H9 (cell line): ENCODE measurements at regions not wholly inside any gene's neighbourhood (a gene's known extent, or its start where the extent isn't known, plus 50 kb on each side); places are given as distances from the start of the nearest gene placed in this dataset.

Experiments
- DNase-seq: peaks from one replicate; pipeline ENCODE4 v3.0.0-alpha.2; 2017
- H2AFZ ChIP-seq: one replicate; pipeline ENCODE4 v1.6.1; 2013; ENCODE audit warnings: mild to moderate bottlenecking, low read length, control low read depth, moderate library complexity
- H2AK5ac ChIP-seq: 2 replicates; pipeline ENCODE4 v1.6.1; 2013; ENCODE audit warnings: low read length, control low read depth, mixed read lengths; ENCODE audit not compliant: insufficient read length
- H2BK120ac ChIP-seq: one replicate; pipeline ENCODE4 v1.6.1; 2013; ENCODE audit warnings: low read depth, mild to moderate bottlenecking, low read length, control low read depth, inconsistent platforms; ENCODE audit not compliant: poor library complexity, severe bottlenecking
- H2BK12ac ChIP-seq: 2 replicates; pipeline ENCODE4 v1.6.1; 2013; ENCODE audit warnings: low read length, control low read depth, mixed read lengths, low read depth; ENCODE audit not compliant: insufficient read length
- H2BK15ac ChIP-seq: 2 replicates; pipeline ENCODE4 v1.6.1; 2013; ENCODE audit warnings: low read depth, low read length, control low read depth
- H2BK20ac ChIP-seq: one replicate; pipeline ENCODE4 v1.6.1; 2013; ENCODE audit warnings: low read depth, mild to moderate bottlenecking, low read length, control low read depth, inconsistent platforms; ENCODE audit not compliant: poor library complexity, severe bottlenecking
- H2BK5ac ChIP-seq: 2 replicates; pipeline ENCODE4 v1.6.1; 2013; ENCODE audit warnings: low read length, control low read depth, mixed read lengths; ENCODE audit not compliant: insufficient read length
- H3K14ac ChIP-seq: 2 replicates; pipeline ENCODE4 v1.6.1; 2013; ENCODE audit warnings: low read length, control low read depth; ENCODE audit not compliant: insufficient read depth
- H3K18ac ChIP-seq: 2 replicates; pipeline ENCODE4 v1.6.1; 2013; ENCODE audit warnings: low read depth, mild to moderate bottlenecking, mixed read lengths, low read length, control low read depth; ENCODE audit not compliant: insufficient read length
- H3K23ac ChIP-seq: 2 replicates; pipeline ENCODE4 v1.6.1; 2013; ENCODE audit warnings: low read length, control low read depth, mixed read lengths, low read depth; ENCODE audit not compliant: insufficient read length
- H3K23me2 ChIP-seq: 2 replicates; pipeline ENCODE4 v1.6.1; 2013; ENCODE audit warnings: low read depth, mild to moderate bottlenecking, mixed read lengths, low read length, control low read depth; ENCODE audit not compliant: insufficient read length, poor library complexity, severe bottlenecking
- H3K27ac ChIP-seq: 2 replicates; pipeline ENCODE4 v1.5.1; 2013; ENCODE audit warnings: low read length, control low read depth, mixed read lengths, low read depth; ENCODE audit not compliant: insufficient read length
- H3K27me3 ChIP-seq: 2 replicates; pipeline ENCODE4 v1.6.1; 2013; ENCODE audit warnings: low read length, control low read depth, inconsistent platforms; ENCODE audit not compliant: insufficient read depth
- H3K4ac ChIP-seq: 2 replicates; pipeline ENCODE4 v1.6.1; 2013; ENCODE audit warnings: low read depth, mild to moderate bottlenecking, control low read depth, inconsistent platforms, low read length, moderate library complexity
- H3K4me1 ChIP-seq: 2 replicates; pipeline ENCODE4 v1.6.1; 2013; ENCODE audit warnings: low read length, control low read depth, inconsistent platforms; ENCODE audit not compliant: insufficient read depth
- H3K4me2 ChIP-seq: 2 replicates; pipeline ENCODE4 v1.6.1; 2013; ENCODE audit warnings: low read length, control low read depth, mixed read lengths; ENCODE audit not compliant: insufficient read length, insufficient read depth
- H3K56ac ChIP-seq: 2 replicates; pipeline ENCODE4 v1.6.1; 2013; ENCODE audit warnings: low read depth, mild to moderate bottlenecking, mixed read lengths, low read length, control low read depth; ENCODE audit not compliant: insufficient read length
- H3K79me1 ChIP-seq: 2 replicates; pipeline ENCODE4 v1.6.1; 2013; ENCODE audit warnings: low read depth, mild to moderate bottlenecking, moderate library complexity, low read length, control low read depth, inconsistent platforms; ENCODE audit not compliant: insufficient read depth, poor library complexity, severe bottlenecking
- H3K79me2 ChIP-seq: 2 replicates; pipeline ENCODE4 v1.6.1; 2013; ENCODE audit warnings: low read length, control low read depth, inconsistent platforms; ENCODE audit not compliant: insufficient read depth
- H3K9ac ChIP-seq: 2 replicates; pipeline ENCODE4 v1.6.1; 2013; ENCODE audit warnings: low read length, control low read depth, mixed read lengths; ENCODE audit not compliant: insufficient read length; ENCODE audit errors: extremely low read depth
- H3K9me3 ChIP-seq: one replicate; pipeline ENCODE4 v1.6.1; 2013; ENCODE audit warnings: low read depth, low read length, inconsistent platforms; ENCODE audit not compliant: control insufficient read depth
- H3T11ph ChIP-seq: one replicate; pipeline ENCODE4 v1.6.1; 2013; ENCODE audit warnings: mild to moderate bottlenecking, low read length, control low read depth, inconsistent platforms
- H4K20me1 ChIP-seq: one replicate; pipeline ENCODE4 v1.6.1; 2013; ENCODE audit not compliant: control insufficient read depth, insufficient read length, insufficient read depth
- H4K5ac ChIP-seq: 2 replicates; pipeline ENCODE4 v1.6.1; 2013; ENCODE audit warnings: low read depth, mild to moderate bottlenecking, mixed read lengths, low read length, control low read depth; ENCODE audit not compliant: insufficient read length
- H4K8ac ChIP-seq: replicated peaks from 2 replicates; pipeline ENCODE4 v1.6.1; 2013; ENCODE audit warnings: low read length, control low read depth, mixed read lengths, low read depth; ENCODE audit not compliant: insufficient read length
- H4K91ac ChIP-seq: 2 replicates; pipeline ENCODE4 v1.6.1; 2013; ENCODE audit warnings: low read depth, mild to moderate bottlenecking, moderate library complexity, mixed read lengths, low read length, control low read depth; ENCODE audit not compliant: insufficient read length
- H3K27ac Mint-ChIP-seq, 3 experiments: 2 replicates in 2 of 3; 3 replicates in 1 of 3; pipeline ENCODE4 v1.8.0; 2020 to 2021; ENCODE audit warnings: mixed read lengths in 3 of 3, mild to moderate bottlenecking in 1 of 3, moderate library complexity in 1 of 3
- H3K27me3 Mint-ChIP-seq: 2 replicates; pipeline ENCODE4 v1.8.0; 2021; ENCODE audit warnings: low read depth, mild to moderate bottlenecking, moderate library complexity, mixed read lengths
- H3K36me3 Mint-ChIP-seq, 3 experiments: 2 replicates in 2 of 3; 3 replicates in 1 of 3; pipeline ENCODE4 v1.8.0; 2020 to 2021; ENCODE audit warnings: low read depth in 3 of 3, mixed read lengths in 3 of 3; ENCODE audit not compliant: insufficient read depth in 1 of 3
- H3K4me1 Mint-ChIP-seq, 2 experiments: 2 replicates each; pipeline ENCODE4 v1.8.0; 2020; ENCODE audit warnings: mixed read lengths in 2 of 2
- H3K4me3 Mint-ChIP-seq, 2 experiments: 2 replicates in 1 of 2; 3 replicates in 1 of 2; pipeline ENCODE4 v1.8.0; 2020 to 2021; ENCODE audit warnings: mild to moderate bottlenecking in 2 of 2, mixed read lengths in 2 of 2, moderate library complexity in 1 of 2
- H3K9me3 Mint-ChIP-seq, 2 experiments: 2 replicates in 1 of 2; 3 replicates in 1 of 2; pipeline ENCODE4 v1.8.0; 2020; ENCODE audit warnings: mild to moderate bottlenecking in 2 of 2, mixed read lengths in 2 of 2, moderate library complexity in 1 of 2
- CTCF ChIP-seq: fragments of 200-600 bp; sonication (generic); conservative IDR thresholded peaks from 3 replicates; pipeline ENCODE4 v1.8.0; 2021; ENCODE audit warnings: antibody characterized with exemption, mild to moderate bottlenecking
- WGBS: extraction: QIAGEN DNeasy Blood & Tissue Kit; methylation state at CpG from one replicate; pipeline ENCODE4 v1.1.7; 2013; ENCODE audit warnings: missing lambda C conversion rate, low lambda C conversion rate, mixed read lengths; ENCODE audit not compliant: insufficient read length; ENCODE audit errors: extremely low coverage; 5-methylcytosine and 5-hydroxymethylcytosine counted together

- Mint-ChIP-seq H3K4me3 (no peak overlapping the region), H3K4me1 (no peaks in the 10 kb centered on the region), H3K36me3 (no peaks in the 10 kb centered on the region; a peak in 1 of 7 replicates), H3K9me3 (peaks cover 0 to 5% of the 10 kb centered on the region in 2 experiments; a peak in 1 of 5 replicates), H3K27me3 (no peaks in the 10 kb centered on the region), H3K27ac (no peak overlapping the region)
- Histone ChIP-seq H4K5ac (no peak overlapping the region), H2BK5ac (no peak overlapping the region), H3K27ac (no peak overlapping the region), H3K23ac (no peak overlapping the region), H3K79me1 (no peaks in the 10 kb centered on the region), H4K8ac (no peak overlapping the region), H3K56ac (no peak overlapping the region), H4K20me1 (no peaks in the 10 kb centered on the region), H2AFZ (no peak overlapping the region), H3K79me2 (no peaks in the 10 kb centered on the region), H3K4ac (no peak overlapping the region), H4K91ac (no peak overlapping the region), H2BK15ac (no peak overlapping the region), H3K9me3 (no peaks in the 10 kb centered on the region), H3K9ac (no peak overlapping the region), H3K14ac (no peak overlapping the region), H3K4me1 (no peaks in the 10 kb centered on the region), H2BK120ac (no peak overlapping the region), H3T11ph (no peak overlapping the region), H2AK5ac (no peak overlapping the region), H3K27me3 (no peaks in the 10 kb centered on the region), H3K23me2 (no peaks in the 10 kb centered on the region), H2BK12ac (no peak overlapping the region), H3K4me2 (no peak overlapping the region), H2BK20ac (no peak overlapping the region), H3K18ac (no peak overlapping the region)
- WGBS: no CpG with 5 or more reads among the region's 2 CpGs
- no peak for TF ChIP-seq CTCF
- DNase-seq: no peak
These were observed 212.1 kb downstream of the BMP2 start for GRCh38 chr20:6979621-6980020.
